GM21529 (cell line): ENCODE measurements at regions not wholly inside any gene's neighbourhood (a gene's known extent, or its start where the extent isn't known, plus 50 kb on each side); places are given as distances from the start of the nearest gene placed in this dataset.
"Not testable (repeated sequence)": the region's sequence is repeated elsewhere in the genome, so short reads cannot be mapped to it uniquely, and the experiment has no call there.

ENCODE experiments used
- ATAC-seq: cut with Tn5 transposase; IDR thresholded peaks from one replicate; pipeline ENCODE4 v1.9.1; 2021; ENCODE audit not compliant: unreplicated experiment

GRCh38 chr20:47960769-47961541 lies 175.7 kb upstream of the SULF2 start:
- ATAC-seq: no peak

- ATAC-seq: no peak
Observed at GRCh38 chr20:47960277-47960676, 175.0 kb upstream of the SULF2 start.

- ATAC-seq: not testable (repeated sequence)
Observed at GRCh38 chr20:47957989-47958801, 172.9 kb upstream of the SULF2 start.

- no peak for ATAC-seq
Observed at GRCh38 chr20:47957135-47957534, 171.9 kb upstream of the SULF2 start.

GRCh38 chr20:47956268-47956995 lies 171.2 kb upstream of the SULF2 start:
- no peak for ATAC-seq

GRCh38 chr20:47953471-47953870 lies 168.2 kb upstream of the SULF2 start:
- no peak for ATAC-seq

GRCh38 chr20:47952023-47952564 lies 166.8 kb upstream of the SULF2 start:
- ATAC-seq: no peak

- ATAC-seq: no peak
Observed at GRCh38 chr20:47951521-47951971, 166.3 kb upstream of the SULF2 start.

- no peak for ATAC-seq
Observed at GRCh38 chr20:47950913-47951283, 165.6 kb upstream of the SULF2 start.

GRCh38 chr20:47950124-47950912 lies 165.0 kb upstream of the SULF2 start:
- no peak for ATAC-seq

GRCh38 chr20:47949230-47949629 lies 163.9 kb upstream of the SULF2 start:
- ATAC-seq: no peak

- ATAC-seq: no peak
Observed at GRCh38 chr20:47944682-47945081, 159.4 kb upstream of the SULF2 start.

- no peak for ATAC-seq
Observed at GRCh38 chr20:47941869-47942268, 156.6 kb upstream of the SULF2 start.

- ATAC-seq: no peak
Observed at GRCh38 chr20:47940101-47940813, 155.0 kb upstream of the SULF2 start.

GRCh38 chr20:47936612-47937011 lies 151.3 kb upstream of the SULF2 start:
- no peak for ATAC-seq

- no peak for ATAC-seq
Observed at GRCh38 chr20:47934761-47935160, 149.5 kb upstream of the SULF2 start.

- no peak for ATAC-seq
Observed at GRCh38 chr20:47931443-47931842, 146.2 kb upstream of the SULF2 start.

- ATAC-seq: no peak
Observed at GRCh38 chr20:47931002-47931401, 145.7 kb upstream of the SULF2 start.

- ATAC-seq: no peak
Observed at GRCh38 chr20:47929368-47930115, 144.3 kb upstream of the SULF2 start.
